Vagina (tissue), 2 donors: ENCODE measurements at regions not wholly inside any gene's neighbourhood (a gene's known extent, or its start where the extent isn't known, plus 50 kb on each side); places are given as distances from the start of the nearest gene placed in this dataset.

ENCODE experiments used
- POLR2AphosphoS5 ChIP-seq, 2 donors: sonication (generic); formaldehyde crosslinking; IDR thresholded peaks; one replicate each; pipeline ENCODE4 v1.9.0; 2017; ENCODE audit warnings: antibody characterized with exemption in 2 of 2, mild to moderate bottlenecking in 2 of 2, low read depth in 1 of 2; ENCODE audit not compliant: insufficient read depth in 1 of 2
- TF ChIP-seq, protein P1 (sequence below), 3 experiments: fragments of 450-650 bp in 2 of 3; fragments of 200-600 bp in 1 of 3; sonication (generic) in 1 of 3; IDR thresholded peaks; one replicate each; pipeline ENCODE4 v1.5.1; 2017 to 2019; ENCODE audit warnings: antibody characterized with exemption in 3 of 3, mild to moderate bottlenecking in 2 of 3, moderate library complexity in 2 of 3

DNA sequence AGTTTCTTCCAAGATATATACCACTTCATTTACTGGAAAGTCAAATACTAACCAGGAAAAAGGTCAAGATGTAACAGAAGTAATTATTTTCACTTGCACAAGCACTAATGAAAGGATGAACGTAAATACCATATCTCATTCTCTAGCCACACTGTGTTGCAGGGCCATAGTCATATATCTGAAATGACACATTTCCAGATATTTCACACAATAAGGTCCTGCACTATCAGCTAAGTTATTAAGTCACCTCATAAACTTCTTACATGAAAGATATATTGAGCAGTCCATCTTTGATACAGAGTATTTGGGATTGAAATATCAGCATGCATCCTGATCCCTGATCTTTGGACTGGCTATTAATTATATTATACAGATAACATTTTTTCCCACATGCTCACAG, 783.3 kb upstream of the MGAT4C start:
- TF ChIP-seq, protein P1, sequence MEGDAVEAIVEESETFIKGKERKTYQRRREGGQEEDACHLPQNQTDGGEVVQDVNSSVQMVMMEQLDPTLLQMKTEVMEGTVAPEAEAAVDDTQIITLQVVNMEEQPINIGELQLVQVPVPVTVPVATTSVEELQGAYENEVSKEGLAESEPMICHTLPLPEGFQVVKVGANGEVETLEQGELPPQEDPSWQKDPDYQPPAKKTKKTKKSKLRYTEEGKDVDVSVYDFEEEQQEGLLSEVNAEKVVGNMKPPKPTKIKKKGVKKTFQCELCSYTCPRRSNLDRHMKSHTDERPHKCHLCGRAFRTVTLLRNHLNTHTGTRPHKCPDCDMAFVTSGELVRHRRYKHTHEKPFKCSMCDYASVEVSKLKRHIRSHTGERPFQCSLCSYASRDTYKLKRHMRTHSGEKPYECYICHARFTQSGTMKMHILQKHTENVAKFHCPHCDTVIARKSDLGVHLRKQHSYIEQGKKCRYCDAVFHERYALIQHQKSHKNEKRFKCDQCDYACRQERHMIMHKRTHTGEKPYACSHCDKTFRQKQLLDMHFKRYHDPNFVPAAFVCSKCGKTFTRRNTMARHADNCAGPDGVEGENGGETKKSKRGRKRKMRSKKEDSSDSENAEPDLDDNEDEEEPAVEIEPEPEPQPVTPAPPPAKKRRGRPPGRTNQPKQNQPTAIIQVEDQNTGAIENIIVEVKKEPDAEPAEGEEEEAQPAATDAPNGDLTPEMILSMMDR (IDR thresholded peaks at IDR 0.05) = no peak
- TF ChIP-seq POLR2AphosphoS5 (IDR thresholded peaks at IDR 0.05; ENCODE audit: insufficient read depth in 1 of 2, low read depth in 1 of 2) = no peak
